HG03575 (cell line): ENCODE measurements at regions not wholly inside any gene's neighbourhood (a gene's known extent, or its start where the extent isn't known, plus 50 kb on each side); places are given as distances from the start of the nearest gene placed in this dataset.
A peak's percentile ranks its signal among the peaks of the same experiment; 100 is the strongest.

ENCODE experiments used
- ATAC-seq: cut with Tn5 transposase; IDR thresholded peaks from one replicate; pipeline ENCODE4 v1.9.1; 2021; ENCODE audit not compliant: unreplicated experiment, insufficient number of reproducible peaks, low FRiP score; ENCODE audit errors: extremely low read depth

GRCh38 chr3:41093476-41093875 lies 105.8 kb upstream of the CTNNB1 start:
- no peak for ATAC-seq

GRCh38 chr3:41094351-41094750 lies 105.0 kb upstream of the CTNNB1 start:
- no peak for ATAC-seq

GRCh38 chr3:41095702-41096101 lies 103.6 kb upstream of the CTNNB1 start:
- no peak for ATAC-seq

- no peak for ATAC-seq
Observed at GRCh38 chr3:41097896-41098496, 101.3 kb upstream of the CTNNB1 start.

GRCh38 chr3:41101231-41101630 lies 98.1 kb upstream of the CTNNB1 start:
- ATAC-seq = no peak

- no peak for ATAC-seq
Observed at GRCh38 chr3:41102053-41102556, 97.2 kb upstream of the CTNNB1 start.

- no peak for ATAC-seq
Observed at GRCh38 chr3:41102750-41103149, 96.6 kb upstream of the CTNNB1 start.

- no peak for ATAC-seq
Observed at GRCh38 chr3:41103200-41103599, 96.1 kb upstream of the CTNNB1 start.

GRCh38 chr3:41104147-41104546 lies 95.2 kb upstream of the CTNNB1 start:
- ATAC-seq = no peak

GRCh38 chr3:41106691-41107090 lies 92.6 kb upstream of the CTNNB1 start:
- ATAC-seq = no peak

- no peak for ATAC-seq
Observed at GRCh38 chr3:41111011-41111410, 88.3 kb upstream of the CTNNB1 start.

- no peak for ATAC-seq
Observed at GRCh38 chr3:41112466-41112865, 86.8 kb upstream of the CTNNB1 start.

GRCh38 chr3:41115069-41115468 lies 84.2 kb upstream of the CTNNB1 start:
- ATAC-seq = no peak

GRCh38 chr3:41116851-41117250 lies 82.5 kb upstream of the CTNNB1 start:
- ATAC-seq = no peak

- peak; percentile 60 for ATAC-seq
Observed at GRCh38 chr3:41117398-41117870, 81.9 kb upstream of the CTNNB1 start.

- ATAC-seq = no peak
Observed at GRCh38 chr3:41118461-41119390, 80.6 kb upstream of the CTNNB1 start.

- ATAC-seq = no peak
Observed at GRCh38 chr3:41120460-41120859, 78.8 kb upstream of the CTNNB1 start.

GRCh38 chr3:41125258-41125657 lies 74.0 kb upstream of the CTNNB1 start:
- no peak for ATAC-seq

- ATAC-seq = no peak
Observed at GRCh38 chr3:41126472-41126871, 72.8 kb upstream of the CTNNB1 start.

- ATAC-seq = no peak
Observed at GRCh38 chr3:41126961-41127360, 72.3 kb upstream of the CTNNB1 start.
